Glomerular visceral epithelial cell (primary cell): ENCODE measurements at regions not wholly inside any gene's neighbourhood (a gene's known extent, or its start where the extent isn't known, plus 50 kb on each side); places are given as distances from the start of the nearest gene placed in this dataset.
"Not testable (repeated sequence)": the region's sequence is repeated elsewhere in the genome, so short reads cannot be mapped to it uniquely, and the experiment has no call there.

Experiments
- DNase-seq: peaks from one replicate; pipeline ENCODE4 v3.0.0-alpha.2; 2016; ENCODE audit errors: extremely low spot score

GRCh38 chr16:86713021-86713631 is 134.8 kb downstream of the FOXL1 start:
- no peak for DNase-seq

DNA sequence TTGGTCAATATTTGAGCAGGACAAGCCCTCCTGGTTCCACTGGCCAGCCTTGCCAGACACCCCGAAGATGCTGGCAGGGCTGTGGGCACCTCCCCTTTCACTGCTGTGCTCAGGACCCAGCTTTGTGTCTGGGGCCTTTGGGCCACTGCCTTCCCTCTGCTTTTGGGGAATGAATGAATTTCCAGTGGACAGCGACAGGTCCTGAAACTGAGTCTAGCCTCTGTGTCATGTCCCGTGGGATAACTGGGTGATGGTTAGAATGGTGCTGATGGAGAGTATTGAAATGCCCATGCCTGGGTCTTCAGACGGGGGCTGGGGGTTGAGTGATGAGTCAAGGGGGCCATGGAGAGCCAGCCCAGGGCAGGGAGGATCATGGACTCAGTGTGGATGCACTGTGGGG is 135.8 kb downstream of the FOXL1 start:
- DNase-seq, result no peak

- DNase-seq, result no peak
Measured at GRCh38 chr16:86716649-86717048, 138.3 kb downstream of the FOXL1 start.

- no peak for DNase-seq
Measured at GRCh38 chr16:86718118-86718517, 139.8 kb downstream of the FOXL1 start.

DNA sequence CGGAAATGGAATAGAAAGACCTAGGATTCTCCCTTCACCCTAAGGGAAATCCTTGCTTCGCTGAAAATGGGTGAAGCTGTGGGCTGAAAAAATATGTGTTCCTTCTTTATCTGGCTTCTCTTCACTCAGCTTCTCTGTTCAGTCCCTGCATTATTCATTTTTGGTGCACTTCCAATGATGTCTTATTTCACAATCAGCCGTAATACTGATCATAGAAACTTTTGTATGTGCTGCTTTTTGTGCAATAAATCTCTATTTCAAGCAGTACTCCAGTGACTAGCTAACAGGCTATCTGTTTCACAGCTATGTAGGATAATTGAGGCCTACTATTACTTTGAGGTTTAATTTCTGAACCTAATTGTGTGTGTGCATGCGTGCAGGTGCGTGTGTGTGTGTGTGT is 144.6 kb downstream of the FOXL1 start:
- DNase-seq, result no peak

- no peak for DNase-seq
Measured at GRCh38 chr16:86723689-86724088, 145.3 kb downstream of the FOXL1 start.

DNA sequence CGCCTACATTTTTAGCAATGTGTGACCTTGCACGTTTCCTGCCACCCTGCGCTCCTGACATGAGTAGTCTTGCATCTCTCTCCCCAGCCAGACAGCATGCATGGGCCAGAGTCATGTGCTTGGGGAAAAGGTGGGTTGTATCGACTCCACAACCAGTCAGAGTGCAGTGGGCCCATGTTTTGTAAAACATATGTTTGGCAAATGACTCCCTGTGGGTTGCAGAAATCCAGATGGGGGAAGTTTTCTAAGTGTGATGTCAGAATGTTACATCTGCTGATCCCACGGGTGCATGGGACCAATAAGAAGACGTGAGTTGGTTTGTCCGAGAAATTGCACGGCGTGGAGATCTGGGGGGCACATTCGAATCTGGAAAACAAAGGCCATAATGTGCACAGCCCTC is 147.1 kb downstream of the FOXL1 start:
- DNase-seq, result no peak

- DNase-seq, result no peak
Measured at GRCh38 chr16:86726340-86726739, 148.0 kb downstream of the FOXL1 start.

- DNase-seq, result no peak
Measured at GRCh38 chr16:86727131-86727530, 148.8 kb downstream of the FOXL1 start.

DNA sequence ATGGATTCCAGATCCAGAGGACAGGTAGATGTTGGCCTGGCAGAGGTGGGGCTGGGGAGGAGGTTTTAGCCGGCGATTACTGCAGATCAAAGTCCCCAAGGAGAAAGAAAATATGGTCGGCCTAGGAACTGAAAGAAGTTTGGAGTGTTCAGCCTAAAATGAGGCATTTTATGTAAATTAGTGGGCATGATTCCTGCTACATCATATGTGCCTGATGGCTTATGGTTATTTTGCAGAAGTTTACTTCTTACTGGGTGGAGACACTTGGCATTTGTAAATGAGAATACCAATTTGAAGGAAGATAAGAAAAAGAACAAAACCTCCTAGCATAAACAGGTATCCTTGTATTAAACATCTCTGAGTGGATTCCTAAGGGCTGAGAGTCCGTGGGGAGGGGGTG is 149.3 kb downstream of the FOXL1 start:
- no peak for DNase-seq

DNA sequence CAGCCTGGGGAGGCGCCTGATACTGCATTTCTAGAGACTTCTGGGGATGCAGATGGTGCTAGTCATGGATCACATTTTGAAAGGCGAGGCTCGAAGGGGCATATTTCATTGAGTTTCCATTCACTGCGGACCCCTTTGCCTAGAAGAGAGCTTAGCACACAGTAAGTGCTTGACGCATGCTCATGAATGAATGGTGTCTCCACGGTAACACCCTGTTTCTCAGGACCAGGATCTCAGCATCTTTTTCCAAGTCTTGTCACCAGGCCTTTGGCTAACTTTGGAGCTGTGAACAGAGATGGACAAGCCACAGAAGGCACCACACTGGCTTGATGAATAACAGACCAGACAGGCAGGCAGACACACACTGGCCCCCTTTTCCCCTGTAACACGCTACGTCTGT is 151.3 kb downstream of the FOXL1 start:
- DNase-seq, result no peak

DNA sequence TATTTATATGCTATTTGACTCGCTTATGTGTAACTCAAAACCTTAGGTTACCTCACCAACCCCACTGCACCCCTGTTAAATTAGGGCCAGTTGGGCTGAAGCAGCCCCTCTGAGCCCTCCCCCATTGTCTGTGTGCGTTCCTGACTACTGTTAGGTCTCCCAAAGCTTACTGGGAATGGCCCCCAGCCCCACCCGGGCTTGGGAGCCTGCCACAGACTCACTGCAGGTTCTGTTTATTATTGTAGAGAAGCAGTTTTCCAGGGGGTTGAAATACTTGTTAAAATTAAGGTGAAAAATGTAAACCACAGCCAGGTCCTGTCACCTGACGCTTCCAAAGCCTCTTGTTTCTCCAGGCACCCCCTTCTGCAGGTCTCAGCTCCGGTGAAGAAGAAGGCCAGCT is 151.7 kb downstream of the FOXL1 start:
- DNase-seq, result no peak

DNA sequence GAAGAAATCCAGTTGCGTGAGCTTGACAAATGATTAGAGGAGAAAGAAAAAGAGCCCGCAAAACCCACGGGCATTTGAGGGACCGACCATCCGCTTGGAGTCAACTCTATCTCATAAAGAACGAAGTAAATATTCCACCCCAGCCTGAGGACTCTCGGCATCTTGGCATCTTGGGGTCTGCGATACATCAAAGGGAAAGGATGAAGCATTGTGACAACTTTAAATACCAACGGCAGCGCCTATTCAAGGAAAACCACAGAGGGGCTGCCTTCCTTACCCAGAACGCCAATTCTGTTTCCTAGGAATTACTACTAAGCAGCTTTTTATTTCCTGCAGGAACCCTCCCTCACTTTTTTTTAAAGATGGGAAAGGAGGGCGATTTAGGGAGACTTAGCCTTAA is 152.2 kb downstream of the FOXL1 start:
- no peak for DNase-seq

DNA sequence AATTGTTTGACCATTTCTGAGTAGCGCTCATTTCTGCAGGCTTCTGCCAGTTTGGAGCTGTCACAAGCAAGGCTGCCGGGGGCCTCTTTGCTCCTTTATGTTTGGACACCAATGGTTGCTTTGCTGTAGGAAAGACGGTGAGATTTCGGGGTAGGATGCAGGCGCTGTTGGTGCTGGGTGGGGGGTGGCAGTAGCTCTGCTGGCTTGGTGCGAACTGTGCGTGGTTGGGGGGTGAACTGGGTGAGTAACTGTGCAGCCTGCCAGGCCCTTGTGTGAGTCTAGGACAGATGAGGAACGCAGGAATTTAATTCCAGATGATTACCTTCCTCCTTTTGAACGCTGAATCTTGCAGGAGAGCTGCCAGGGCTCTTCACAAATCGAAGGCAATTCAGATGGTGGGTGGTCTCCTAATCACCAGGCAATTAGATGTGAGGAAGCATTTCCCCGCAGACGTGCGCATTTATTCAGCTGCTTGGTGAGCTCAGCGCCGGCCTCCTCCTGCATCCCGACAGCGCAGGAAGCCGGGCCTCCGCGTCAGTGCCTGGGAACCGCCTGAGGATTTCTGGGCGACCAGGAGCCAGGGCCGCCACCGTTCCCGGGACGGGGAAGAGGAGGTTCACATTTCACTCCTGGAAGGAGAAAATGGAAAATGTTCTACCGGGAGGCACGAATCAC is 154.4 kb downstream of the FOXL1 start:
- no peak for DNase-seq

DNA sequence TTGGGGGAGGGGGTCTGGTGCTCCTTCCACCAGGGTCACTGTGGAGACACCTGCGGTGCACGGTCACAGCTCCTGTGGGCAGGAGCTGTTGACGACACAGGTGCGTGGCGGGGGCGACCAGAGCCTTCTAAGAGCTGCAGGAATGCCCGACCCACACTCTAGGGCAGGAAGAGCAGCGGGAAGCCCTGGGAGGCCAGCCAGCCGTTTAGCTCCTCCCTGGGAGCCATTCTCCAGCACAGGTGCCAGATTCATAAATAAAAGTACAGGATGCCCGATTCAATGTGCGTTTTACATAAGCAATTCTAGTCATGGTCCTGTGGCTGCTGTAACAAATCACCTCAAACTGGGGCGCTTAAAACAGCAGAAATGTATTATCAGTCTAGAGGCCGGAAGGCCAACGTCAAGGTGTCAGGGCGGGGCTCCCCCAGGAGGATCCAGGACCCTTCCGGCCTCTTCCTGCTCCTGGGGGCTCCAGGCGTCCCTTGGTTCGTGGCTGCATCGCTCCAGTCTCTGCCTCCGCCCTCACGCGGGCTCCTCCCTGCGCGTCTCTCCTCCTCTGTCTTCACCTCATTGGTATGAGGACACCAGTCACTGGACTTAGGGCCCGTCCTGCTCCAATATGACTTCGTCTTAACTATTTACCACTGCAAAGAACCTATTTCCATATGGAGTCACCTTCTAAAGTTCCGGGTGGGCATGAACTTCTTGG is 155.4 kb downstream of the FOXL1 start:
- DNase-seq, result no peak

- DNase-seq, result peak; percentile 55
Measured at GRCh38 chr16:86734543-86735460, 156.5 kb downstream of the FOXL1 start.

GRCh38 chr16:86735727-86736126 is 157.4 kb downstream of the FOXL1 start:
- no peak for DNase-seq

DNA sequence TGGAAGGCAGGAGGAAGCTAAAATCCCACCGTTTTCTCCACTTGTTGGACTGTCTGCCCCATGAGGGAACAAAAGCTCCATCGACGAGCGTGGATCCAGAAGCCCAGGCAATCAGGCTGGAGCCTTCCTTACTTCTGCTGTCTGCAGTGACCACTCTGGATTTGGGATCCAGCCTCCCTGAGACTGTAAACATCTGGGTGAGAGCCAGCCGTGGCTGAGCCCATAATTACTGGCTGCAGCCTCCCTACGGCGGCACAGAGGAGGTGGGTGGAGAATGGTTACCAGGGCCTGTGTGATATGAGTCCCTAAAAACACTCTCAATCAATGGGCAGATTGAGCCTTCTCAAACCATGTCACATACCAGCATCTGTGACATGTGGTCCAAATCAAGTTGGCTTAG is 158.2 kb downstream of the FOXL1 start:
- DNase-seq, result no peak

GRCh38 chr16:86737083-86737482 is 158.7 kb downstream of the FOXL1 start:
- DNase-seq, result no peak

DNA sequence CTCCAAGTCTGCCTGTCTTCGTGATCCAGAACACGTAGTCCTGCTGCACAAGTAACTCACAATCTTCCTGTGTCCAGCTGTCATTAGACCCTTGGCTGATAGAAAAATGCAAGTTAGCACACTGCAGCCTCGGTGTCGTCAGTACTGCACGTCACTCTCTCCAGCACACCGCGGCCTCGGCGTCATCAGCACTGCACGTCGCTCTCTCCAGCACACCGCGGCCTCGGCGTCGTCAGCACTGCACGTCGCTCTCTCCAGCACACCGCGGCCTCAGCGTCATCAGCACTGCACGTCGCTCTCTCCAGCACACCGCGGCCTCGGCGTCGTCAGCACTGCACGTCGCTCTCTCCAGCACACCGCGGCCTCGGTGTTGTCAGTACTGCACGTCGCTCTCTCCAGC is 160.0 kb downstream of the FOXL1 start:
- DNase-seq, result not testable (repeated sequence)

DNA sequence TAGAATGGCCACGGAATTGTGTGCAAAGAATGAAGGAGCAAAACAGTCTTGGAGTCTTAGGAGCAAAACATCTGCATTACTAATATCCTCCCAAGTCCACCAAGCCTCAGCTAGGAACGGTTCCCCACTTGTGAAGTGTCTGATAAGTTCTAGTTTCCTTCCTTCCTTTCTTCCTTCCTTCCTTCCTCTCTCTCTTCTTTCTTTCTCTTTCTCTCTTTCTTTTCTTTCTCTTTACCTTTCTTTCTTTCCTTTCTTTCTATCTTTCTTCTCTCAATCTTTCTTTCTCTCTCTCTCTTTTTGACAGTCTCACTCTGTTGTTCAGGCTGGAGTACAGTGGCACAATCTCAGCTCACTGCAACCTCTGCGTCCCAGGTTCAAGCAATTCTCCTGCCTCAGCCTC is 160.8 kb downstream of the FOXL1 start:
- no peak for DNase-seq

- DNase-seq, result no peak
Measured at GRCh38 chr16:86739808-86740207, 161.5 kb downstream of the FOXL1 start.
